Peyer's patch (tissue), 4 donors: ENCODE measurements at regions not wholly inside any gene's neighbourhood (a gene's known extent, or its start where the extent isn't known, plus 50 kb on each side); places are given as distances from the start of the nearest gene placed in this dataset.

ENCODE experiments used
- DNase-seq, 3 donors: peaks; one replicate each; pipeline ENCODE4 v3.0.0-alpha.2; 2017 to 2019
- H3K27ac ChIP-seq, 4 donors: fragments of 200-600 bp; sonication (generic); one replicate each; pipeline ENCODE4 v1.5.1; 2016 to 2019
- H3K27me3 ChIP-seq, 2 donors: fragments of 200-600 bp; sonication (generic); one replicate each; pipeline ENCODE4 v1.5.1; 2019
- H3K36me3 ChIP-seq, 3 donors: fragments of 200-600 bp; sonication (generic); one replicate each; pipeline ENCODE4 v1.5.1; 2016 to 2019
- H3K4me1 ChIP-seq, 4 donors: fragments of 200-600 bp; sonication (generic); one replicate each; pipeline ENCODE4 v1.5.1; 2016 to 2019
- H3K4me3 ChIP-seq, 4 donors: fragments of 200-600 bp; sonication (generic); 1 replicate in 3 of 4; 2 replicates in 1 of 4; pipeline ENCODE4 v1.5.1; 2016 to 2019; ENCODE audit warnings: mild to moderate bottlenecking in 1 of 4
- H3K9me3 ChIP-seq, 4 donors: fragments of 200-600 bp; sonication (generic); one replicate each; pipeline ENCODE4 v1.5.1; 2016 to 2019; ENCODE audit warnings: mild to moderate bottlenecking in 1 of 4
- CTCF ChIP-seq, 6 experiments: fragments of 450-650 bp in 4 of 6; fragments of 200-600 bp in 2 of 6; sonication (generic) in 1 of 6; IDR thresholded peaks; one replicate each; pipeline ENCODE4 v1.5.1; 2017 to 2019; ENCODE audit warnings: antibody characterized with exemption in 6 of 6, mild to moderate bottlenecking in 3 of 6, moderate library complexity in 1 of 6
- POLR2A ChIP-seq, 2 donors: fragments of 450-650 bp; IDR thresholded peaks; one replicate each; pipeline ENCODE4 v1.5.1; 2017; ENCODE audit warnings: antibody characterized with exemption in 2 of 2, mild to moderate bottlenecking in 2 of 2, moderate library complexity in 2 of 2

- no peaks in the 10 kb centered on the region for H3K4me1 ChIP-seq
- H3K27me3 ChIP-seq, result no peaks in the 10 kb centered on the region
- H3K4me3 ChIP-seq, result no peak overlapping the region
- no peaks in the 10 kb centered on the region for H3K36me3 ChIP-seq
- no peak for DNase-seq
- no peak overlapping the region for H3K27ac ChIP-seq
- no peaks in the 10 kb centered on the region for H3K9me3 ChIP-seq
- TF ChIP-seq CTCF (IDR thresholded peaks at IDR 0.05) (no peak), POLR2A (IDR thresholded peaks at IDR 0.05) (no peak)
These were observed 82.6 kb upstream of the PDGFD start for GRCh38 chr11:104246590-104246989.

- no peak overlapping the region for H3K4me3 ChIP-seq
- H3K36me3 ChIP-seq, result no peaks in the 10 kb centered on the region
- DNase-seq, result no peak
- H3K27me3 ChIP-seq, result no peaks in the 10 kb centered on the region
- TF ChIP-seq CTCF (IDR thresholded peaks at IDR 0.05) (no peak), POLR2A (IDR thresholded peaks at IDR 0.05) (no peak)
- H3K4me1 ChIP-seq, result no peaks in the 10 kb centered on the region
- H3K27ac ChIP-seq, result no peak overlapping the region
- no peaks in the 10 kb centered on the region for H3K9me3 ChIP-seq
These were observed 75.0 kb upstream of the PDGFD start for GRCh38 chr11:104238916-104239315.

- no peak for TF ChIP-seq POLR2A (IDR thresholded peaks at IDR 0.05)
- no peak for TF ChIP-seq CTCF (IDR thresholded peaks at IDR 0.05)
These were observed 61.1 kb upstream of the PDGFD start for GRCh38 chr11:104225047-104225446.

GRCh38 chr11:104222464-104222863, 58.5 kb upstream of the PDGFD start:
- Histone ChIP-seq H3K4me3 (no peak overlapping the region), H3K9me3 (no peaks in the 10 kb centered on the region), H3K4me1 (no peaks in the 10 kb centered on the region), H3K36me3 (no peaks in the 10 kb centered on the region), H3K27ac (no peak overlapping the region), H3K27me3 (no peaks in the 10 kb centered on the region)
- no peak for DNase-seq
- no peak for TF ChIP-seq POLR2A (IDR thresholded peaks at IDR 0.05)
- no peak for TF ChIP-seq CTCF (IDR thresholded peaks at IDR 0.05)

More at GRCh38 chr11:104225047-104225446, 61.1 kb upstream of the PDGFD start:
- no peak overlapping the region for H3K27ac ChIP-seq
- H3K9me3 ChIP-seq, result no peaks in the 10 kb centered on the region
- no peak overlapping the region for H3K4me3 ChIP-seq
- no peaks in the 10 kb centered on the region for H3K27me3 ChIP-seq
- no peak for DNase-seq
- H3K4me1 ChIP-seq, result no peaks in the 10 kb centered on the region
- no peaks in the 10 kb centered on the region for H3K36me3 ChIP-seq

GRCh38 chr11:104221455-104221854, 57.5 kb upstream of the PDGFD start:
- DNase-seq, result no peak
- Histone ChIP-seq H3K9me3 (no peaks in the 10 kb centered on the region), H3K4me1 (no peaks in the 10 kb centered on the region), H3K27ac (no peak overlapping the region), H3K4me3 (no peak overlapping the region), H3K36me3 (no peaks in the 10 kb centered on the region), H3K27me3 (no peaks in the 10 kb centered on the region)
- no peak for TF ChIP-seq POLR2A (IDR thresholded peaks at IDR 0.05)
- TF ChIP-seq CTCF (IDR thresholded peaks at IDR 0.05), result no peak

GRCh38 chr11:104219096-104219495, 55.1 kb upstream of the PDGFD start:
- no peak for DNase-seq
- H3K27ac ChIP-seq, result no peak overlapping the region
- no peak overlapping the region for H3K4me3 ChIP-seq
- H3K27me3 ChIP-seq, result no peaks in the 10 kb centered on the region
- no peak for TF ChIP-seq CTCF (IDR thresholded peaks at IDR 0.05)
- no peak for TF ChIP-seq POLR2A (IDR thresholded peaks at IDR 0.05)
- no peaks in the 10 kb centered on the region for H3K4me1 ChIP-seq
- no peaks in the 10 kb centered on the region for H3K9me3 ChIP-seq
- H3K36me3 ChIP-seq, result no peaks in the 10 kb centered on the region
